ENCODE measurements at regions not wholly inside any gene's neighbourhood (a gene's known extent, or its start where the extent isn't known, plus 50 kb on each side); places are given as distances from the start of the nearest gene placed in this dataset.

- TF ChIP-seq, protein P1, sequence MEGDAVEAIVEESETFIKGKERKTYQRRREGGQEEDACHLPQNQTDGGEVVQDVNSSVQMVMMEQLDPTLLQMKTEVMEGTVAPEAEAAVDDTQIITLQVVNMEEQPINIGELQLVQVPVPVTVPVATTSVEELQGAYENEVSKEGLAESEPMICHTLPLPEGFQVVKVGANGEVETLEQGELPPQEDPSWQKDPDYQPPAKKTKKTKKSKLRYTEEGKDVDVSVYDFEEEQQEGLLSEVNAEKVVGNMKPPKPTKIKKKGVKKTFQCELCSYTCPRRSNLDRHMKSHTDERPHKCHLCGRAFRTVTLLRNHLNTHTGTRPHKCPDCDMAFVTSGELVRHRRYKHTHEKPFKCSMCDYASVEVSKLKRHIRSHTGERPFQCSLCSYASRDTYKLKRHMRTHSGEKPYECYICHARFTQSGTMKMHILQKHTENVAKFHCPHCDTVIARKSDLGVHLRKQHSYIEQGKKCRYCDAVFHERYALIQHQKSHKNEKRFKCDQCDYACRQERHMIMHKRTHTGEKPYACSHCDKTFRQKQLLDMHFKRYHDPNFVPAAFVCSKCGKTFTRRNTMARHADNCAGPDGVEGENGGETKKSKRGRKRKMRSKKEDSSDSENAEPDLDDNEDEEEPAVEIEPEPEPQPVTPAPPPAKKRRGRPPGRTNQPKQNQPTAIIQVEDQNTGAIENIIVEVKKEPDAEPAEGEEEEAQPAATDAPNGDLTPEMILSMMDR (IDR thresholded peaks at IDR 0.05; ENCODE audit: borderline replicate concordance, extremely low read depth, low read length, poor library complexity, severe bottlenecking): no peak
- TF ChIP-seq EZH2 (IDR thresholded peaks at IDR 0.05; ENCODE audit: borderline replicate concordance, low read depth, low read length, severe bottlenecking): no peak
Observed at GRCh38 chr3:116940719-116941118, 231.1 kb downstream of the TUSC7 start.
